GM12878 (cell line): ENCODE measurements at regions not wholly inside any gene's neighbourhood (a gene's known extent, or its start where the extent isn't known, plus 50 kb on each side); places are given as distances from the start of the nearest gene placed in this dataset.

Experiments
- ATAC-seq: fragments of 200-7000 bp; cut with Tn5 transposase; 3 replicates; pipeline ENCODE4 v1.9.1; 2020; ENCODE audit warnings: mild to moderate bottlenecking, moderate library complexity
- BruUV-seq: library from RNA; stranded (reverse); fragments of 400-500 nt; replicated peaks from 2 replicates; lab custom pipeline; 2021; lab: Mats Ljungman, UMichigan
- CTCF ChIA-PET: fragments of 300-600 bp; sonication (Branson Sonifier 250); formaldehyde crosslinking; extraction: SDS; loops from one replicate; lab custom pipeline; 2021; ENCODE audit warnings: inconsistent platforms; lab: Yijun Ruan, JAX
- POLR2A ChIA-PET: fragments of 350-600 bp; formaldehyde crosslinking; extraction: SDS; loops from one replicate; lab custom pipeline; 2021; ENCODE audit warnings: inconsistent platforms; lab: Charles Lee
- RAD21 ChIA-PET: fragments of 300-600 bp; sonication (Branson Sonifier 250); formaldehyde crosslinking; loops from one replicate; lab custom pipeline; 2023; ENCODE audit warnings: antibody characterized with exemption; ENCODE audit not compliant: unreplicated experiment; lab: Charles Lee
- SMC1A ChIA-PET: fragments of 300-600 bp; sonication (Branson Sonifier 250); formaldehyde crosslinking; loops from one replicate; lab custom pipeline; 2023; ENCODE audit not compliant: unreplicated experiment, uncharacterized antibody; lab: Charles Lee
- DNase-seq: peaks from one replicate; pipeline ENCODE4 v3.0.0-alpha.2; 2011; ENCODE audit warnings: low read depth, low spot score
- FAIRE-seq: peaks from 3 replicates; lab custom pipeline; 2011; peaks lifted over from hg19 to GRCh38; lab: Jason Lieb, UNC
- H2AFZ ChIP-seq: 2 replicates; pipeline ENCODE4 v1.6.0; 2011; ENCODE audit warnings: low read depth, low read length, control low read depth; ENCODE audit not compliant: control insufficient read depth
- H3K27ac ChIP-seq: 2 replicates; pipeline ENCODE4 v1.5.1; 2011; ENCODE audit warnings: control low read depth; ENCODE audit not compliant: control insufficient read depth, insufficient read depth
- H3K27me3 ChIP-seq, 2 experiments: replicated peaks in 1 of 2; 2 replicates each; pipeline versions ENCODE4 v1.6.0 to v1.6.1; 2011; ENCODE audit warnings: low read length in 1 of 2; ENCODE audit not compliant: control insufficient read depth in 2 of 2, insufficient read depth in 2 of 2
- H3K36me3 ChIP-seq, 2 experiments: 2 replicates each; pipeline ENCODE4 v1.5.1; 2011; ENCODE audit warnings: low read length in 1 of 2; ENCODE audit not compliant: control insufficient read depth in 2 of 2, insufficient read depth in 2 of 2
- H3K4me1 ChIP-seq: 2 replicates; pipeline ENCODE4 v1.6.1; 2011; ENCODE audit warnings: mild to moderate bottlenecking, low read length, moderate library complexity, mixed read lengths; ENCODE audit not compliant: control insufficient read depth, insufficient read depth
- H3K4me2 ChIP-seq: 2 replicates; pipeline ENCODE4 v1.6.0; 2011; ENCODE audit warnings: control low read depth; ENCODE audit not compliant: control insufficient read depth, insufficient read depth
- H3K4me3 ChIP-seq: fragments of 200-600 bp; sonication (generic); 2 replicates; pipeline ENCODE4 v1.5.1; 2016
- H3K79me2 ChIP-seq: 2 replicates; pipeline ENCODE4 v1.6.0; 2011; ENCODE audit warnings: low read length; ENCODE audit not compliant: control insufficient read depth, insufficient read depth
- H3K9ac ChIP-seq: 2 replicates; pipeline ENCODE4 v1.8.0; 2011; ENCODE audit warnings: low read length, control low read depth, mixed read lengths; ENCODE audit not compliant: control insufficient read depth, insufficient read depth
- H3K9me3 ChIP-seq: replicated peaks from 3 replicates; pipeline ENCODE4 v1.5.1; 2011; ENCODE audit warnings: mild to moderate bottlenecking, low read length; ENCODE audit not compliant: control insufficient read depth, insufficient read depth
- H4K20me1 ChIP-seq: 2 replicates; pipeline ENCODE4 v1.6.0; 2011; ENCODE audit not compliant: control insufficient read depth, insufficient read depth
- BCL11A ChIP-seq: IDR thresholded peaks from 2 replicates; pipeline ENCODE4 v1.6.1; 2011; ENCODE audit warnings: low read depth, low read length
- JUND ChIP-seq: IDR thresholded peaks from 2 replicates; pipeline ENCODE4 v1.6.1; 2012; ENCODE audit warnings: low read depth, mild to moderate bottlenecking, low read length, improper control_type of control experiment, moderate library complexity
- KAT2A ChIP-seq: conservative IDR thresholded peaks from 2 replicates; pipeline ENCODE4 v1.6.1; 2011; ENCODE audit warnings: low read depth, low read length; ENCODE audit not compliant: control insufficient read depth
- NFXL1 ChIP-seq: fragments of 450-650 bp; IDR thresholded peaks from 2 replicates; pipeline ENCODE4 v1.6.1; 2017; ENCODE audit warnings: antibody characterized with exemption, mild to moderate bottlenecking, borderline replicate concordance
- NKRF ChIP-seq: fragments of 450-650 bp; conservative IDR thresholded peaks from 2 replicates; pipeline ENCODE4 v1.6.1; 2017; ENCODE audit warnings: mild to moderate bottlenecking, moderate library complexity
- SP1 ChIP-seq: IDR thresholded peaks from one replicate; pipeline ENCODE4 v1.6.1; 2011; ENCODE audit warnings: low read depth, low read length
- TBL1XR1 ChIP-seq: IDR thresholded peaks from 2 replicates; pipeline ENCODE4 v1.6.1; 2012; ENCODE audit warnings: low read depth, low read length, improper control_type of control experiment
- ZBTB11 ChIP-seq: fragments of 450-650 bp; formaldehyde crosslinking; IDR thresholded peaks from 2 replicates; pipeline ENCODE4 v1.5.0; 2022; ENCODE audit warnings: mild to moderate bottlenecking, missing genetic modification characterization
- ZBTB40 ChIP-seq: fragments of 450-650 bp; IDR thresholded peaks from 2 replicates; pipeline ENCODE4 v1.6.1; 2016; ENCODE audit warnings: mild to moderate bottlenecking, moderate library complexity, borderline replicate concordance
- ZNF384 ChIP-seq: IDR thresholded peaks from 2 replicates; pipeline ENCODE4 v1.6.1; 2012; ENCODE audit warnings: low read depth, mild to moderate bottlenecking, low read length, improper control_type of control experiment, borderline replicate concordance
- ZSCAN29 ChIP-seq: fragments of 450-650 bp; IDR thresholded peaks from 2 replicates; pipeline ENCODE4 v1.6.1; 2017; ENCODE audit warnings: mild to moderate bottlenecking, moderate library complexity
- WGBS: methylation state at CpG from one replicate; pipeline ENCODE4 v1.1.6; 2016; ENCODE audit warnings: low lambda C conversion rate; ENCODE audit not compliant: insufficient replicate concordance, insufficient coverage; ENCODE audit errors: missing lambda C conversion rate; 5-methylcytosine and 5-hydroxymethylcytosine counted together
- in situ Hi-C: fragments of 300-500 bp; cut with MboI; formaldehyde crosslinking; loops from 9 replicates; pipeline ENCODE4 v1.14.3; 2018; ENCODE audit warnings: mixed read lengths
- intact Hi-C: fragments of 100-400 bp; cut with micrococcal nuclease; formaldehyde crosslinking; loops from one replicate; pipeline ENCODE4 v1.14.2; 2022; ENCODE audit not compliant: unreplicated experiment

- no peaks in the 10 kb centered on the region for H3K36me3 ChIP-seq
- no peaks in the 10 kb centered on the region for H3K9me3 ChIP-seq
- no peaks in the 10 kb centered on the region for H3K27me3 ChIP-seq
- DNase-seq (no peak), FAIRE-seq (no peak)
- no peak overlapping the region for H3K9ac ChIP-seq
- H3K4me2 ChIP-seq: no peak overlapping the region
- H3K4me1 ChIP-seq: no peaks in the 10 kb centered on the region
- H3K27ac ChIP-seq: no peak overlapping the region
- WGBS: 0% methylated on average over 1 of the region's 1 CpG
- TF ChIP-seq ZBTB40: no peak
- no peak for TF ChIP-seq NFXL1
- TF ChIP-seq NKRF: no peak
- no peak for TF ChIP-seq BCL11A
- no peak for TF ChIP-seq TBL1XR1
- TF ChIP-seq ZNF384: no peak
- no peak for TF ChIP-seq ZSCAN29
- no peak for TF ChIP-seq SP1
- no peak for TF ChIP-seq JUND
- no peak for TF ChIP-seq ZBTB11 (CRISPR knock-in tag)
- no peak for TF ChIP-seq KAT2A
- TF ChIP-seq, all 136 proteins: peak for 0
- no peak overlapping the region for H3K4me3 ChIP-seq
- SMC1A ChIA-PET: no interaction called here
- POLR2A ChIA-PET: no interaction called here
- H3K79me2 ChIP-seq: no peaks in the 10 kb centered on the region
- RAD21 ChIA-PET: no interaction called here
- in situ Hi-C loops (no loop called here), intact Hi-C loops (no loop called here)
- no peak for ATAC-seq
- H4K20me1 ChIP-seq: no peaks in the 10 kb centered on the region
- CTCF ChIA-PET: no interaction called here
- no peak overlapping the region for H2AFZ ChIP-seq
- no TSS peak for BruUV-seq
Observed at GRCh38 chr13:107573184-107573583, 642.2 kb downstream of the LIG4 start.
